ENCODE measurements at regions not wholly inside any gene's neighbourhood (a gene's known extent, or its start where the extent isn't known, plus 50 kb on each side); places are given as distances from the start of the nearest gene placed in this dataset.

DNA sequence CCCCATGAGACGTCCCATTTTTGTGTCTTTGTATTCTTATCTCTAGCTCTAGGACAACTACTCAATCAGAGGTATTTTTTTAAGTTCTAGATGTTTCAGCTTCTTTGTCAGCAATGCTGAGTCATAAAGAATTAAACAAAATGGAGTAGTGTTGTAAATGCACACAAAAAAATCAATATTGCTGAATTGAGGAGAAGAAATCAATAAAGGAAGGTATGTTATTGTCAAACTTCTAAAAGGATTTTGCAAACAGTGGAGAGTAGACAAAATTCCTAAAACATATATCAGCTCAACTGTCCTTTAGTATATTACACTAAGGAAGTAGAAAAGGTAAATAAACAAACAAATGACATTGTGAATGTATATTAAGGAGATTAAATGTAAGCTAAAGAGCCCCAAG is 726.1 kb upstream of the NRXN1 start:
- TF ChIP-seq, protein P1, sequence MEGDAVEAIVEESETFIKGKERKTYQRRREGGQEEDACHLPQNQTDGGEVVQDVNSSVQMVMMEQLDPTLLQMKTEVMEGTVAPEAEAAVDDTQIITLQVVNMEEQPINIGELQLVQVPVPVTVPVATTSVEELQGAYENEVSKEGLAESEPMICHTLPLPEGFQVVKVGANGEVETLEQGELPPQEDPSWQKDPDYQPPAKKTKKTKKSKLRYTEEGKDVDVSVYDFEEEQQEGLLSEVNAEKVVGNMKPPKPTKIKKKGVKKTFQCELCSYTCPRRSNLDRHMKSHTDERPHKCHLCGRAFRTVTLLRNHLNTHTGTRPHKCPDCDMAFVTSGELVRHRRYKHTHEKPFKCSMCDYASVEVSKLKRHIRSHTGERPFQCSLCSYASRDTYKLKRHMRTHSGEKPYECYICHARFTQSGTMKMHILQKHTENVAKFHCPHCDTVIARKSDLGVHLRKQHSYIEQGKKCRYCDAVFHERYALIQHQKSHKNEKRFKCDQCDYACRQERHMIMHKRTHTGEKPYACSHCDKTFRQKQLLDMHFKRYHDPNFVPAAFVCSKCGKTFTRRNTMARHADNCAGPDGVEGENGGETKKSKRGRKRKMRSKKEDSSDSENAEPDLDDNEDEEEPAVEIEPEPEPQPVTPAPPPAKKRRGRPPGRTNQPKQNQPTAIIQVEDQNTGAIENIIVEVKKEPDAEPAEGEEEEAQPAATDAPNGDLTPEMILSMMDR (conservative IDR thresholded peaks at IDR 0.05; ENCODE audit: low read depth, low read length), result no peak
- no peak for TF ChIP-seq EZH2 (IDR thresholded peaks at IDR 0.05; ENCODE audit: borderline replicate concordance, low read depth, low read length, poor library complexity, severe bottlenecking)
